Neural progenitor cell (in vitro differentiated cells): ENCODE measurements at regions not wholly inside any gene's neighbourhood (a gene's known extent, or its start where the extent isn't known, plus 50 kb on each side); places are given as distances from the start of the nearest gene placed in this dataset.
"Not testable (repeated sequence)": the region's sequence is repeated elsewhere in the genome, so short reads cannot be mapped to it uniquely, and the experiment has no call there.

Experiments used
- DNase-seq: peaks from one replicate; pipeline ENCODE4 v3.0.0-alpha.2; 2016; ENCODE audit warnings: low spot score
- H2AFZ ChIP-seq: fragments of 200-600 bp; sonication (generic); replicated peaks from 2 replicates; pipeline ENCODE4 v1.6.1; 2016; ENCODE audit warnings: antibody characterized with exemption
- H3F3A ChIP-seq: fragments of 200-600 bp; sonication (generic); 2 replicates; pipeline ENCODE4 v1.6.1; 2016; ENCODE audit warnings: antibody characterized with exemption, low read depth
- H3K27ac ChIP-seq: fragments of 200-600 bp; sonication (generic); 2 replicates; pipeline ENCODE4 v1.5.1; 2016; ENCODE audit warnings: mild to moderate bottlenecking
- H3K27me3 ChIP-seq: fragments of 200-600 bp; sonication (generic); 2 replicates; pipeline ENCODE4 v1.6.1; 2016; ENCODE audit warnings: mild to moderate bottlenecking, moderate library complexity
- H3K36me3 ChIP-seq: fragments of 200-600 bp; sonication (generic); 2 replicates; pipeline ENCODE4 v1.5.1; 2016
- H3K4me1 ChIP-seq: fragments of 200-600 bp; sonication (generic); 2 replicates; pipeline ENCODE4 v1.6.1; 2016; ENCODE audit warnings: mixed run types
- H3K4me2 ChIP-seq: fragments of 200-600 bp; sonication (generic); 2 replicates; pipeline ENCODE4 v1.6.1; 2016
- H3K4me3 ChIP-seq: fragments of 200-600 bp; sonication (generic); 2 replicates; pipeline ENCODE4 v1.5.1; 2016
- H3K79me2 ChIP-seq: fragments of 200-600 bp; sonication (generic); 2 replicates; pipeline ENCODE4 v1.6.1; 2016; ENCODE audit warnings: low read depth
- H3K9ac ChIP-seq: fragments of 200-600 bp; sonication (generic); 2 replicates; pipeline ENCODE4 v1.6.1; 2016
- H3K9me3 ChIP-seq: fragments of 200-600 bp; sonication (generic); 2 replicates; pipeline ENCODE4 v1.5.1; 2016; ENCODE audit warnings: low read depth
- H4K20me1 ChIP-seq: fragments of 200-600 bp; sonication (generic); 2 replicates; pipeline ENCODE4 v1.6.1; 2016; ENCODE audit warnings: low read depth
- H3K27ac Mint-ChIP-seq: 3 replicates; pipeline ENCODE4 v1.8.0; 2021; ENCODE audit warnings: mixed read lengths
- H3K27me3 Mint-ChIP-seq: 2 replicates; pipeline ENCODE4 v1.8.0; 2022; ENCODE audit warnings: low read depth, mild to moderate bottlenecking, inconsistent platforms, moderate library complexity, mixed read lengths; ENCODE audit not compliant: insufficient read depth
- H3K36me3 Mint-ChIP-seq: 3 replicates; pipeline ENCODE4 v1.8.0; 2021; ENCODE audit warnings: mixed read lengths
- H3K4me1 Mint-ChIP-seq: 3 replicates; pipeline ENCODE4 v1.8.0; 2021; ENCODE audit warnings: mixed read lengths
- H3K4me3 Mint-ChIP-seq: 3 replicates; pipeline ENCODE4 v1.8.0; 2021; ENCODE audit warnings: mild to moderate bottlenecking, moderate library complexity, mixed read lengths
- H3K9me3 Mint-ChIP-seq: 3 replicates; pipeline ENCODE4 v1.8.0; 2020; ENCODE audit warnings: mixed read lengths
- CTCF ChIP-seq: fragments of 200-600 bp; sonication (generic); IDR thresholded peaks from 2 replicates; pipeline ENCODE4 v1.5.1; 2017; ENCODE audit warnings: antibody characterized with exemption, mild to moderate bottlenecking
- EZH2 ChIP-seq: fragments of 200-600 bp; sonication (generic); IDR thresholded peaks from 2 replicates; pipeline ENCODE4 v1.6.1; 2017; ENCODE audit warnings: antibody characterized with exemption, mild to moderate bottlenecking, moderate library complexity
- EZH2phosphoT487 ChIP-seq: fragments of 200-600 bp; sonication (generic); IDR thresholded peaks from 2 replicates; pipeline ENCODE4 v1.6.1; 2017; ENCODE audit warnings: antibody characterized with exemption

GRCh38 chr9:89952401-89952800 is 347.6 kb downstream of the GADD45G start:
- Histone ChIP-seq H3K36me3 (no peaks in the 10 kb centered on the region), H3K4me3 (no peak overlapping the region), H2AFZ (no peak overlapping the region), H3K4me2 (no peak overlapping the region), H3K9ac (no peak overlapping the region), H4K20me1 (no peaks in the 10 kb centered on the region), H3K27ac (no peak overlapping the region), H3K4me1 (no peaks in the 10 kb centered on the region), H3K27me3 (no peaks in the 10 kb centered on the region), H3K9me3 (no peaks in the 10 kb centered on the region), H3F3A (no peaks in the 10 kb centered on the region), H3K79me2 (no peaks in the 10 kb centered on the region)
- no peak for DNase-seq
- Mint-ChIP-seq H3K27ac (no peak overlapping the region), H3K4me3 (no peak overlapping the region), H3K4me1 (peaks cover 8% of the 10 kb centered on the region), H3K9me3 (no peaks in the 10 kb centered on the region), H3K36me3 (no peaks in the 10 kb centered on the region), H3K27me3 (peaks cover 5% of the 10 kb centered on the region)
- TF ChIP-seq EZH2 (no peak), EZH2phosphoT487 (no peak), CTCF (no peak)

GRCh38 chr9:89953263-89953662 is 348.5 kb downstream of the GADD45G start:
- not testable (repeated sequence) for H3K9me3 ChIP-seq, H4K20me1 ChIP-seq

GRCh38 chr9:89953824-89954615 is 349.2 kb downstream of the GADD45G start:
- TF ChIP-seq EZH2 (no peak), CTCF (no peak), EZH2phosphoT487 (no peak)
- H3K9ac ChIP-seq, result no peak overlapping the region
- no peaks in the 10 kb centered on the region for H3K9me3 ChIP-seq
- H3K4me2 ChIP-seq, result no peak overlapping the region
- Mint-ChIP-seq H3K9me3 (no peaks in the 10 kb centered on the region), H3K27ac (no peak overlapping the region), H3K4me1 (peaks cover 8% of the 10 kb centered on the region), H3K27me3 (peaks cover 5% of the 10 kb centered on the region), H3K4me3 (no peak overlapping the region), H3K36me3 (no peaks in the 10 kb centered on the region)
- DNase-seq, result no peak
- no peaks in the 10 kb centered on the region for H3K36me3 ChIP-seq
- no peak overlapping the region for H3K4me3 ChIP-seq
- no peaks in the 10 kb centered on the region for H3K4me1 ChIP-seq
- no peaks in the 10 kb centered on the region for H3F3A ChIP-seq
- no peaks in the 10 kb centered on the region for H3K27me3 ChIP-seq
- no peaks in the 10 kb centered on the region for H4K20me1 ChIP-seq
- H3K27ac ChIP-seq, result no peak overlapping the region
- H3K79me2 ChIP-seq, result no peaks in the 10 kb centered on the region
- H2AFZ ChIP-seq, result no peak overlapping the region

More at GRCh38 chr9:89953263-89953662, 348.5 kb downstream of the GADD45G start:
- H3K27me3 Mint-ChIP-seq, H3K4me2 ChIP-seq, H3K9me3 Mint-ChIP-seq, H3K27me3 ChIP-seq, H3K4me3 Mint-ChIP-seq, H2AFZ ChIP-seq, H3F3A ChIP-seq, H3K27ac ChIP-seq, H3K4me1 ChIP-seq, H3K4me1 Mint-ChIP-seq, DNase-seq, H3K4me3 ChIP-seq, H3K79me2 ChIP-seq, H3K36me3 ChIP-seq, H3K27ac Mint-ChIP-seq, H3K9ac ChIP-seq, H3K36me3 Mint-ChIP-seq: not testable (repeated sequence)

GRCh38 chr9:89955144-89955543 is 350.3 kb downstream of the GADD45G start:
- peaks cover 5% of the 10 kb centered on the region for H3K27me3 Mint-ChIP-seq
- Histone ChIP-seq H3K9ac (no peak overlapping the region), H3K9me3 (no peaks in the 10 kb centered on the region), H3K27me3 (no peaks in the 10 kb centered on the region), H2AFZ (no peak overlapping the region), H4K20me1 (no peaks in the 10 kb centered on the region), H3F3A (no peaks in the 10 kb centered on the region), H3K36me3 (no peaks in the 10 kb centered on the region), H3K79me2 (no peaks in the 10 kb centered on the region), H3K4me1 (no peaks in the 10 kb centered on the region), H3K4me3 (no peak overlapping the region), H3K4me2 (no peak overlapping the region), H3K27ac (no peak overlapping the region)
- H3K4me1 Mint-ChIP-seq, result peaks cover 8% of the 10 kb centered on the region
- H3K36me3 Mint-ChIP-seq, result no peaks in the 10 kb centered on the region
- no peak overlapping the region for H3K4me3 Mint-ChIP-seq
- no peak overlapping the region for H3K27ac Mint-ChIP-seq
- no peaks in the 10 kb centered on the region for H3K9me3 Mint-ChIP-seq
- TF ChIP-seq EZH2phosphoT487, result no peak
- TF ChIP-seq EZH2, result no peak
- TF ChIP-seq CTCF, result no peak
- no peak for DNase-seq
